ENCODE measurements at regions not wholly inside any gene's neighbourhood (a gene's known extent, or its start where the extent isn't known, plus 50 kb on each side); places are given as distances from the start of the nearest gene placed in this dataset.
"Not testable (repeated sequence)": the region's sequence is repeated elsewhere in the genome, so short reads cannot be mapped to it uniquely, and the experiment has no call there.

DNA sequence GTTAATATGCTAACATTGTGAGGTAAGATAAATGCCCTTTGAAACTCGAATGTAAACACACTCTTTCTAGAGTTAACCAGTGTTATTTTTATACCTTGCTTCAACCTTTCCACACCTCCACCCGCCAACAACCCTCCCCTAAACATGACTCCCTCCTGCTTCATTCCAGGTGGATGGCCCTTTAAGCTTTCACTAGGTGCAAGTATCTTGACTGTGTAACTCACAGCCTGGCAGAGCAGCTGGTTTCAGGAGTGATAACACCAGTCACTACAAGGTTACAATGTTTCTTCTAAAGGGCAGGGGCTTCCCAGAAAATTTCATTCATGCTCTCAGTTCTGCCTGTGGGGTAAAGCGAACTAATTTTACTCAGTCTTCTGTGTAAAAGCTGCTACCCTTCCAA is 318.1 kb upstream of the FRG1 start:
- not testable (repeated sequence) for DNase-seq (ENCODE audit: low read depth); H3K4me3 ChIP-seq (ENCODE audit: control insufficient read depth, low read depth, low read length)

DNA sequence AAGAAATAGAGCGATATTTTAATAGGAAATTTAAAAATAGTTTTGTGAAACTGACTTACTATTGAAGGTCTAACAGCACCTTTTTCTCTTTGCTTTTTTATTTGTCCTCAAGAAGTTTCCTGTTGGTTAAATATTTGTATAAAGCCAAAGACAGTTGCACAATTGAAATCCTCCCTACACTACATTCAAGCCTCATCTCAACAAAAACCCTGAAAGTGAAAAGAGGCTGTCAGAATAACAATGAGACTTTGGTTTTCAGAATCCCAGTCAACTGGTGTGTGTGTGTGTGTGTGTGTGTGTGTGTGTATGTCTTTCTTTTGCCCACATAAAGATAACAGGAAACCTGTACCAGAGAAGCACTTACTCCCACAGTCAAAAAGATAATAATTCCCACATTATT is 313.6 kb upstream of the FRG1 start:
- DNase-seq (ENCODE audit: low read depth); H3K4me3 ChIP-seq (ENCODE audit: control insufficient read depth, low read depth, low read length): not testable (repeated sequence)

- not testable (repeated sequence) for DNase-seq (ENCODE audit: low read depth); H3K4me3 ChIP-seq (ENCODE audit: control insufficient read depth, low read depth, low read length)
Measured at GRCh38 chr4:189629733-189630132, 310.9 kb upstream of the FRG1 start.

DNA sequence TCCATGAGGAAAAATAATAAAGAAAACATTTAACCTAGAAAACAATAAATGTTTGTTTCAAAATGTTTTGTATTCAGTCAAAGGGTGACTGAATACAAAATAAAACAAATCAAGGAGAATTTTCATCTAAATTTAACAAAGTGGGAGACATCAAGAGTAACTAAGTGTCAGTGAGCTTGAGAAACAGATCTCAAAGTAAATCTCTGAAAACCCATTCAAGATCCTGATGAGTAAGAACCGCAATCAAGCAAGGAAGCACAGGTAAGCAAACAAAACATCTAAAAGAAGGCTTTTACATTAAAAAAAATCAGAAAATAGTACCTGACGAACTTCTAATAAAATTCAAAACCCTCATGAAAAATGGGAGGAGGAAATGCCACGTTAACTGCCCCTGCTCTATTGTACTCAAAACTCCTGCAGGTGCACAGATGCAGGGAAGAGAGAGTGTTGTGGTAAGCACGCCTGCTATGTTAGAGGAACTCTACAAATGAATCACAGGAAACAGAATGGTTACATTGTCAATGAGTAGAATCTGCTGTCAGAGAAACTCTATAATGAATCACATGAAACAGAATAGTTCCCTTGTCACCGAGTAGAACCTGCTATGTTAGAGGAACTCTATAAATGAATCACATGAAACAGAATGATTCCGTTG is 309.6 kb upstream of the FRG1 start:
- not testable (repeated sequence) for DNase-seq (ENCODE audit: low read depth); H3K4me3 ChIP-seq (ENCODE audit: control insufficient read depth, low read depth, low read length)

DNA sequence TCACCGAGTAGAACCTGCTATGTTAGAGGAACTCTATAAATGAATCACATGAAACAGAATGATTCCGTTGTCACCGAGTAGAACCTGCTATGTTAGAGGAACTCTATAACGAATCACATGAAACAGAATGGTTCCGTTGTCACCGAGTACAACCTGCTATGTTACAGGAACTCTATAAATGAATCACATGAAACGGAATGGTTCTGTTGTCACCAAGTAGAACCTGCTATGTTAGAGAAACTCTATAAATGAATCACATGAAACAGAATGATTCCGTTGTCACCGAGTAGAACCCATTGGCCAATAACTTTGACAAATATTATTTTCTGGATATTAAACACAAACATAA is 309.1 kb upstream of the FRG1 start:
- DNase-seq (ENCODE audit: low read depth); H3K4me3 ChIP-seq (ENCODE audit: control insufficient read depth, low read depth, low read length): not testable (repeated sequence)

DNA sequence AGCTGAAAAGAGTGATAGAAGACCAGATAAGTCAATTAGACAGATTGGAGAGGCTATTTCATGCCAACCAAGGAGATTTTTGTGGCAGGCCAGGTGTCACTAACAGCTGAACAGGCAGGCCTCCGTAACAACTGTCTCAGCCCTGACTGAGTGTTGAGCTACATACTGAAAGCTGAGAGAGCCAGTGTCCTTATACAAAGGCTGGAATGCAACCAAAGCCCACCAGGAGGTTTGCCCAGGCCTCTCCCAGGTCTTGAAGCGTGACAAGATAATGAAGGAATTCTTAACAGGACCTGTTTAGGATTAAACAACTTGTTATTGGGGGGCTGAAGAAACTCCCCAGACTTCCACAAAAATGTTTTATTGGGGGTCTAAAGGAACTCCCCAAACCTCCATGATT is 290.2 kb upstream of the FRG1 start:
- not testable (repeated sequence) for H3K4me3 ChIP-seq (ENCODE audit: control insufficient read depth, low read depth, low read length); DNase-seq (ENCODE audit: low read depth)

DNA sequence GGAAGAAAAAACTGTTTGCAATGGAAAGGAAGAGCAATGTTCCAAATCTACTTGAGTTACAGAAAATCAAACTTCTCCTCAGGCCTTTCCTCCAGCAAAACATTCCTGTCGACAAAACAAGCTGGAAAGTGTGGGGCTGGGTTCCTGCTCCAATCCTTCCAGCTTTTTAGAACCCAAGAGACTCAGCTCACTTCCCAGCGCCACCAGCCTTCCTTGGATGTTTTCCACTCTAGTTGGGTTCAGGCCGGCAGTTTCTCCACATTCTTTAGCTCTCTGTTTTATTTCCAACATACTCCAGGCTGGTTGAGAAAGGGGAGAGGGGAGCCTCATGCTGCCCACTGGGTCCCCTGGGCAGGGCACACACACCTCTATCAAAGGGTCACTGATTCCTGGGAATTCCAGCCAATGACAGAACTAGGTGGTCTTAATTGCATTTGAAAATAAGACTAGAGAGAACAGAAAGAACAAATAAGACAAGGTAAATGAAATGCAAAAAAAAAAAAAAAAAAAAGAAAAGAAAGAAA is 287.5 kb upstream of the FRG1 start:
- not testable (repeated sequence) for H3K4me3 ChIP-seq (ENCODE audit: control insufficient read depth, low read depth, low read length); DNase-seq (ENCODE audit: low read depth)

DNA sequence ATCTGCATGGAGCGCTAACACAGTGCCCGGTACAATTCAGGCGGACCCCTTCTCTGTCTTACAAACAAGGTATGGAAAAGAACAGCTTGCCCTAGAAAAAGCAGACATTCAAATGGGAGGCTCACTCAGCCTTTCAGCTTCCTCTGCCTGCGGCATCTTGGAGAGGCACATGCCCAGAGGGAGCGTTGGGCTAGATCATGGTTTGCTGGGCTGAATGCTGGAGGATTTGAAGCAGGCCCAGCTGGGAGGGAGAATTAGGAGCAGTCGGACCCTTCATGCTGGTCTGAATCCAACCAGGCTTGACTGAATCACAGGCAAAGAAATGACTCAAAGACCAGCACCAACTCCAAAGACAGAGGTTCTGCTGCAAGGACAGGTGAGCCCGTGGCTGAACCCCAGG is 286.7 kb upstream of the FRG1 start:
- DNase-seq (ENCODE audit: low read depth); H3K4me3 ChIP-seq (ENCODE audit: control insufficient read depth, low read depth, low read length): not testable (repeated sequence)

DNA sequence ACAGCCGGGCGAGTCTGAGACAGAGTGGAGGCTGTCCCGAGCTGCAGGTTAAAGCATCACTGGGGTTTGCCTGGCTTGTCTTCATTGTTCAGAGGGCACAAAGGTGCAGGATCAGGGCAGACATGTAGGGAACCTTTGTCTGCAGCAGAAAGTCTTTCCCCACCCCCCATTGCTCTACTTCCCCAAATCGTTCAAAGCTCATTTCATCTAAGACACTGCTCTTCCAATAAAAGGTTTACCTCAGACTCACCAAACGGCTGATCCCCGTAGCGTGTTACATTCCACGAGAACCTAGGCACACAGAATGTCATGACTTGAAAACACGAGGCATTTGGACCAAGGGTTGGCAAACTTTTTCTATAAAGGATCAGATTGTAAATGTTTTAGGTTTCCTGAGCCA is 286.3 kb upstream of the FRG1 start:
- H3K4me3 ChIP-seq (ENCODE audit: control insufficient read depth, low read depth, low read length): not testable (repeated sequence)

GRCh38 chr4:189655817-189656216 is 284.9 kb upstream of the FRG1 start:
- H3K4me3 ChIP-seq (ENCODE audit: control insufficient read depth, low read depth, low read length); DNase-seq (ENCODE audit: low read depth): not testable (repeated sequence)

More for the DNA sequence above, 286.3 kb upstream of the FRG1 start:
- DNase-seq (ENCODE audit: low read depth): not testable (repeated sequence)

GRCh38 chr4:189656641-189657040 is 284.0 kb upstream of the FRG1 start:
- no peak overlapping the region for H3K4me3 ChIP-seq (ENCODE audit: control insufficient read depth, low read depth, low read length)
- TF ChIP-seq, protein P1, sequence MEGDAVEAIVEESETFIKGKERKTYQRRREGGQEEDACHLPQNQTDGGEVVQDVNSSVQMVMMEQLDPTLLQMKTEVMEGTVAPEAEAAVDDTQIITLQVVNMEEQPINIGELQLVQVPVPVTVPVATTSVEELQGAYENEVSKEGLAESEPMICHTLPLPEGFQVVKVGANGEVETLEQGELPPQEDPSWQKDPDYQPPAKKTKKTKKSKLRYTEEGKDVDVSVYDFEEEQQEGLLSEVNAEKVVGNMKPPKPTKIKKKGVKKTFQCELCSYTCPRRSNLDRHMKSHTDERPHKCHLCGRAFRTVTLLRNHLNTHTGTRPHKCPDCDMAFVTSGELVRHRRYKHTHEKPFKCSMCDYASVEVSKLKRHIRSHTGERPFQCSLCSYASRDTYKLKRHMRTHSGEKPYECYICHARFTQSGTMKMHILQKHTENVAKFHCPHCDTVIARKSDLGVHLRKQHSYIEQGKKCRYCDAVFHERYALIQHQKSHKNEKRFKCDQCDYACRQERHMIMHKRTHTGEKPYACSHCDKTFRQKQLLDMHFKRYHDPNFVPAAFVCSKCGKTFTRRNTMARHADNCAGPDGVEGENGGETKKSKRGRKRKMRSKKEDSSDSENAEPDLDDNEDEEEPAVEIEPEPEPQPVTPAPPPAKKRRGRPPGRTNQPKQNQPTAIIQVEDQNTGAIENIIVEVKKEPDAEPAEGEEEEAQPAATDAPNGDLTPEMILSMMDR (conservative IDR thresholded peaks at IDR 0.05; ENCODE audit: control insufficient read depth, insufficient read depth, low read depth, low read length): no peak
- no peak for DNase-seq (ENCODE audit: low read depth)

DNA sequence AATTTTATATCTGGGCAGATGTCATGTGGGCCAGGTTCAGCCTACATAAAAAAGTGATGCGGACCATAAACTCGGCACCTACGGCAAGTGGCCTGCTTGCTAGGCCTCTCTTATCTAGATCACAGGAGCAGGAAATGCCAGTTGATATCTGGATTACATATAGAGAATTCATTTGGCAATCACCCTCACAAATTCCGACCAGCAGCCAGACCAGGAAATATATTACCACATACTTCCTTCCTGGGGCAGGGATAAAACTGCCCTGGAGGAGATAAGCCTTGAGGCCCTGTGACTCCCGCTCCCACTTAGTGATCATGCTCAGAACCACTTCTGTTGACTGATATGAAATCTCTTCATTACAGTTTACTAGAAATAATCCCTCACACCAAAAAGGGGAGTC is 282.4 kb upstream of the FRG1 start:
- not testable (repeated sequence) for DNase-seq (ENCODE audit: low read depth)

DNA sequence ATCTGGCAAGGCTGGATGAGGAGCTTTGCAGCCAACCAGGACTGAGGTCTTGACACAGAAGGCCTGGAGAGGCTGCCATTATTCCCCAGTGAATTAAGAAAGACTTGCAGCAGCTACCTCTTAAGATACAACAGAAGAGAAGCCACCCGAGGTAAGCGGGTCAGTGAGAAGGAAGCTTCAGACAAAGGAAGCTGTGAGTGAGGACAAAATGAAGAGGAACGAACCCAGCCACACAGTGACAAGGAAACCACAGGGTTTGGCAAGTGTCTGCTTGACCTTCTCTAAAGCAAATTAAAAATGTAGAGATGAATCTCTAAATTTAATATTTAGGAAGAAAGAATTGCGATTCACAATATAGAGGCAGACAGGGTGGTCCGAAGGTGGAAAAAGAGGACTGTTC is 281.8 kb upstream of the FRG1 start:
- DNase-seq (ENCODE audit: low read depth); H3K4me3 ChIP-seq (ENCODE audit: control insufficient read depth, low read depth, low read length): not testable (repeated sequence)

More for the DNA sequence above, 282.4 kb upstream of the FRG1 start:
- not testable (repeated sequence) for H3K4me3 ChIP-seq (ENCODE audit: control insufficient read depth, low read depth, low read length)

GRCh38 chr4:189659287-189659686 is 281.4 kb upstream of the FRG1 start:
- DNase-seq (ENCODE audit: low read depth): no peak
- TF ChIP-seq, protein P1 (conservative IDR thresholded peaks at IDR 0.05; ENCODE audit: control insufficient read depth, insufficient read depth, low read depth, low read length): no peak
- H3K4me3 ChIP-seq (ENCODE audit: control insufficient read depth, low read depth, low read length): no peak overlapping the region
